ENCODE measurements at regions not wholly inside any gene's neighbourhood (a gene's known extent, or its start where the extent isn't known, plus 50 kb on each side); places are given as distances from the start of the nearest gene placed in this dataset.

DNA sequence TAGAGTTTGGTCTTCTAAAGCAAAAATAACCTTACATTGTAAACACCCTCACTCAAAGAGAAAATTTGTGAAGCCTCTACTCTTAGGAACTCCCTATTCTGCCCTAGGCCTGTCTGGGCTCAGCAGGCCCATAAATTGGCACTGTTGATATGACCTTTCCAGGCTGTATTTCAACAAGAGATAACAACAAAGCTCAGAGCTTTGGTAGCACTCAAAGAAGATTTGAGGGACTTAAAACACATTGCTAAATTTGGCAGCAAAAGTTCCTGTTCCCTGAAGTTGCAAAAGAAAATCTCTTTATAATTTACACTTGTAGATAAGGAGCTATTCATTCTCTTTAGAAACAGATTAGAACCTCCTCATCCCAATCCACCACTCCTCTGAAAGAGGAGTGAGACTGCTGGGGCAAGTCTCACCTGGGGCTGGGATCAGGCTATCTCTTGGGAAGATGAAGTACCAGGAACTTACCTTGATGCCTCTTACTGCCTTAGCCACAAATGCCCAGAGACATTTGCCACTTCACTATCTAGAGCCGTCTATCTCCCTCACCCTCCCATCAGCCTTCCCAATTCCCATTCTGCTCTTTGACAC, 110.4 kb upstream of the AKIP1 start:
- TF ChIP-seq, protein P1, sequence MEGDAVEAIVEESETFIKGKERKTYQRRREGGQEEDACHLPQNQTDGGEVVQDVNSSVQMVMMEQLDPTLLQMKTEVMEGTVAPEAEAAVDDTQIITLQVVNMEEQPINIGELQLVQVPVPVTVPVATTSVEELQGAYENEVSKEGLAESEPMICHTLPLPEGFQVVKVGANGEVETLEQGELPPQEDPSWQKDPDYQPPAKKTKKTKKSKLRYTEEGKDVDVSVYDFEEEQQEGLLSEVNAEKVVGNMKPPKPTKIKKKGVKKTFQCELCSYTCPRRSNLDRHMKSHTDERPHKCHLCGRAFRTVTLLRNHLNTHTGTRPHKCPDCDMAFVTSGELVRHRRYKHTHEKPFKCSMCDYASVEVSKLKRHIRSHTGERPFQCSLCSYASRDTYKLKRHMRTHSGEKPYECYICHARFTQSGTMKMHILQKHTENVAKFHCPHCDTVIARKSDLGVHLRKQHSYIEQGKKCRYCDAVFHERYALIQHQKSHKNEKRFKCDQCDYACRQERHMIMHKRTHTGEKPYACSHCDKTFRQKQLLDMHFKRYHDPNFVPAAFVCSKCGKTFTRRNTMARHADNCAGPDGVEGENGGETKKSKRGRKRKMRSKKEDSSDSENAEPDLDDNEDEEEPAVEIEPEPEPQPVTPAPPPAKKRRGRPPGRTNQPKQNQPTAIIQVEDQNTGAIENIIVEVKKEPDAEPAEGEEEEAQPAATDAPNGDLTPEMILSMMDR (IDR thresholded peaks at IDR 0.05; ENCODE audit: low read depth, low read length, poor library complexity, severe bottlenecking) = no peak
- no peak for TF ChIP-seq EZH2phosphoT487 (IDR thresholded peaks at IDR 0.05; ENCODE audit: borderline replicate concordance, low read length)
